Mesenchymal stem cell (in vitro differentiated cells and primary cell): ENCODE measurements at regions not wholly inside any gene's neighbourhood (a gene's known extent, or its start where the extent isn't known, plus 50 kb on each side); places are given as distances from the start of the nearest gene placed in this dataset.

Experiments used
- DNase-seq: peaks from one replicate; pipeline ENCODE4 v3.0.0-alpha.2; 2013
- H2AFZ ChIP-seq: one replicate; pipeline ENCODE4 v1.6.1; 2013; ENCODE audit warnings: low read depth, mild to moderate bottlenecking, control low read depth, inconsistent platforms, low read length, moderate library complexity
- H2AK5ac ChIP-seq: 2 replicates; pipeline ENCODE4 v1.6.1; 2013; ENCODE audit warnings: low read length, moderate library complexity, mild to moderate bottlenecking, inconsistent platforms; ENCODE audit not compliant: severe bottlenecking
- H2BK120ac ChIP-seq: one replicate; pipeline ENCODE4 v1.6.1; 2013; ENCODE audit warnings: low read depth, mild to moderate bottlenecking, inconsistent platforms, low read length, moderate library complexity
- H2BK12ac ChIP-seq, 2 experiments: one replicate each; pipeline ENCODE4 v1.6.1; 2013; ENCODE audit warnings: inconsistent platforms in 2 of 2, low read length in 2 of 2, mild to moderate bottlenecking in 2 of 2, moderate library complexity in 2 of 2, control low read depth in 1 of 2
- H2BK15ac ChIP-seq: one replicate; pipeline ENCODE4 v1.6.1; 2013; ENCODE audit warnings: mild to moderate bottlenecking, low read depth, inconsistent platforms; ENCODE audit not compliant: poor library complexity, severe bottlenecking
- H2BK5ac ChIP-seq: 2 replicates; pipeline ENCODE4 v1.6.1; 2013; ENCODE audit warnings: low read depth, mild to moderate bottlenecking, low read length, control low read depth, inconsistent platforms; ENCODE audit not compliant: poor library complexity, severe bottlenecking
- H3K14ac ChIP-seq, 2 experiments: one replicate each; pipeline ENCODE4 v1.6.1; 2013; ENCODE audit warnings: inconsistent platforms in 2 of 2, low read length in 2 of 2, control low read depth in 1 of 2, mild to moderate bottlenecking in 1 of 2, moderate library complexity in 1 of 2
- H3K18ac ChIP-seq, 2 experiments: one replicate each; pipeline ENCODE4 v1.6.1; 2013; ENCODE audit warnings: inconsistent platforms in 2 of 2, low read length in 2 of 2, control low read depth in 1 of 2, low read depth in 1 of 2, mild to moderate bottlenecking in 1 of 2
- H3K23ac ChIP-seq, 2 experiments: one replicate each; pipeline ENCODE4 v1.6.1; 2013; ENCODE audit warnings: inconsistent platforms in 2 of 2, low read length in 2 of 2, mild to moderate bottlenecking in 2 of 2, moderate library complexity in 2 of 2, control low read depth in 1 of 2
- H3K27ac ChIP-seq: 2 replicates; pipeline ENCODE4 v1.5.1; 2013; ENCODE audit warnings: mild to moderate bottlenecking, moderate library complexity, low read length, control low read depth, inconsistent platforms; ENCODE audit not compliant: poor library complexity, severe bottlenecking
- H3K27me3 ChIP-seq, 2 experiments: 2 replicates each; pipeline versions ENCODE4 v1.6.1 to v1.7.0; 2013; ENCODE audit warnings: low read length in 2 of 2, mild to moderate bottlenecking in 2 of 2, moderate library complexity in 2 of 2, control low read depth in 1 of 2, inconsistent platforms in 1 of 2; ENCODE audit not compliant: control insufficient read depth in 1 of 2, insufficient read depth in 1 of 2
- H3K36me3 ChIP-seq, 2 experiments: 2 replicates each; pipeline versions ENCODE4 v1.6.1 to v1.7.0; 2013; ENCODE audit warnings: low read length in 2 of 2, control low read depth in 1 of 2, inconsistent platforms in 1 of 2, low read depth in 1 of 2, mild to moderate bottlenecking in 1 of 2; ENCODE audit not compliant: insufficient read depth in 2 of 2, control insufficient read depth in 1 of 2
- H3K4ac ChIP-seq, 2 experiments: one replicate each; pipeline ENCODE4 v1.6.1; 2013; ENCODE audit warnings: inconsistent platforms in 2 of 2, low read length in 2 of 2, mild to moderate bottlenecking in 2 of 2, moderate library complexity in 2 of 2, control low read depth in 1 of 2, low read depth in 1 of 2
- H3K4me1 ChIP-seq: 2 replicates; pipeline ENCODE4 v1.6.1; 2013; ENCODE audit warnings: low read depth, low read length, control low read depth; ENCODE audit not compliant: control insufficient read depth, insufficient read depth
- H3K4me2 ChIP-seq: 2 replicates; pipeline ENCODE4 v1.6.1; 2013; ENCODE audit warnings: low read length, mild to moderate bottlenecking, inconsistent platforms; ENCODE audit not compliant: poor library complexity, severe bottlenecking
- H3K4me3 ChIP-seq, 2 experiments: 2 replicates each; pipeline versions ENCODE4 v1.5.1 to v1.7.0; 2013; ENCODE audit warnings: low read length in 2 of 2, mild to moderate bottlenecking in 2 of 2, control low read depth in 1 of 2, low read depth in 1 of 2; ENCODE audit not compliant: insufficient read depth in 1 of 2
- H3K79me1 ChIP-seq: replicated peaks from 2 replicates; pipeline ENCODE4 v1.6.1; 2013; ENCODE audit warnings: mild to moderate bottlenecking, control low read depth, low read length, inconsistent platforms; ENCODE audit not compliant: poor library complexity, severe bottlenecking
- H3K9ac ChIP-seq: 2 replicates; pipeline ENCODE4 v1.7.0; 2013; ENCODE audit warnings: mild to moderate bottlenecking, low read length, moderate library complexity
- H3K9me3 ChIP-seq: 2 replicates; pipeline ENCODE4 v1.7.0; 2013; ENCODE audit warnings: mild to moderate bottlenecking, low read length; ENCODE audit not compliant: control insufficient read depth
- H4K8ac ChIP-seq: one replicate; pipeline ENCODE4 v1.6.1; 2013; ENCODE audit warnings: inconsistent platforms, mild to moderate bottlenecking, low read length, moderate library complexity
- H4K91ac ChIP-seq: one replicate; pipeline ENCODE4 v1.6.1; 2013; ENCODE audit warnings: mild to moderate bottlenecking, low read length, inconsistent platforms
- WGBS: methylation state at CpG from one replicate; pipeline ENCODE4 v1.1.7; 2013; ENCODE audit warnings: mixed read lengths; 5-methylcytosine and 5-hydroxymethylcytosine counted together

DNA sequence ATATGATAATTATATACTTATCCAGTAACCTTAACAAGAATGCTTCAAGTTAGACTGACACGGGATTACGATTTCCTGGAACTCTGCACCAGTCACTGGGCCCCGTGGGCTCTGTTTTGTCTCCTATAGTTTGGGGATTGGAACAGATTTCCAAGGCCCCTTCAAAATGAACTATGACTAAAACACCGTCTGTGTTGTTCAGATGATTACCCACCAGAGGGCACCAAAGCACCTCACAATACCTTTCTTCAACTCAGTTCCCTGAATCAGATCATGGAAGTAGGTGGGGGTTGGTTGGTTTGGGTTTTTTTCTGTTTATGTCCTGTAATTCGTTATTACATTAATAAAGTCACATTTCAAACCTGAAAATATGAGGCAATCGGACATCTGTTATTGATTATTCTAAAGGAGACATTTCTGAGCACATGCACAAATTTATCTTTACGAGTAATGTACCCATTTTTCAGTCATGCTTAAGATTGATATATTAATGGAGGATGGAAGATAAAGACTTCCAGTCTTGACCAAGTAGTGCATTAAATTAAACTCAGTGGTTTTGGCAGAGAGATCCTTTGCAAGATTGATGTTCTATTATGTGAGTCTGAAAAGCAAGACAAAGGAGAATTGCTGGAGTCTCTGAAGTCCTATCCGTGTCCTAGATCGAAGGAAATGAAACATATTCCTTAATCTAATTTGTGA is 112.0 kb upstream of the COL21A1 start:
- Histone ChIP-seq H2BK15ac (no peak overlapping the region), H2BK5ac (no peak overlapping the region), H3K23ac (no peak overlapping the region), H3K14ac (no peak overlapping the region), H3K18ac (no peak overlapping the region), H3K9me3 (peaks cover 7% of the 10 kb centered on the region), H4K91ac (no peak overlapping the region), H4K8ac (no peak overlapping the region), H3K4me2 (no peak overlapping the region), H3K79me1 (no peaks in the 10 kb centered on the region), H3K4me3 (no peak overlapping the region), H2AFZ (no peak overlapping the region), H3K4me1 (no peaks in the 10 kb centered on the region), H3K36me3 (no peaks in the 10 kb centered on the region), H2BK120ac (no peak overlapping the region), H3K4ac (no peak overlapping the region), H2AK5ac (no peak overlapping the region), H3K9ac (no peak overlapping the region), H3K27me3 (no peaks in the 10 kb centered on the region), H3K27ac (no peak overlapping the region), H2BK12ac (no peak overlapping the region)
- WGBS = 25% methylated on average over 4 of the region's 9 CpGs
- peak; percentile 80 for DNase-seq

DNA sequence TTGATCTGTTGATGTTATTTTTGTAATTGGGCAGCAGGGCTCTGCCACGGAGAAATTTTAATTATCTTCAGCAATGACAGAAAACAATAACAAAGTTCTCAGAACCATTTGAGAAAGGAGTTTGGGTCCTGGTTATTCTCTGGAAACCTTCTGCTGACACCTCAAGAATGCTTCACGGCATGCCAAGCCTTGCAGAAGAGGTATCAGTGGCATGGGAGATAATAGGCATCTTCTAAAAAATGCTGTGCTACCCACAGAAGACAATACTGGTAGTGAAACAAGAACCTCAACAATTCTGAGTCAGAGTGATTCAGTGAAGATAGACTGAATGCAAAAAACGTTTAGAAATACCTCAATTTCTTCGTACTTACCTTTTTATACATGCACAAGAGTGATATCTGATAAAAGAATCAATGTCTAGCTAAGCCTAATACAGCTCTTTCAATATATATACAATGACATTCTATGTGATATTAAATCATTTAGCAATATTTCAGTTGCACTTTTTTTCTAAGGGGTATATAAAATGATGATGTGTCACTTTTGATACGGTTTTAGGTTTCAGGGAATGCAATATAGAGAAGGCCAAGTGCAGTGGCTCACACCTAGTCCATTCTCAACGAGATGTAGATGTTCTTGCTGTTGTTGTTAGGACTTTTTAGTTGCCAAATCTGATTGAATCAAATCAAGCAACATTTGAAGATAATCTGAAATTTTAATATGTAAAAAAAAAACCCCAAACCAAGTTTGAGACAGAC is 110.4 kb upstream of the COL21A1 start:
- no peak overlapping the region for H3K23ac ChIP-seq
- 84% methylated on average over 2 of the region's 6 CpGs for WGBS
- H2BK15ac ChIP-seq = no peak overlapping the region
- H3K27ac ChIP-seq = no peak overlapping the region
- H4K8ac ChIP-seq = no peak overlapping the region
- H2BK12ac ChIP-seq = no peak overlapping the region
- no peak overlapping the region for H2BK5ac ChIP-seq
- H3K4me3 ChIP-seq = no peak overlapping the region
- H3K18ac ChIP-seq = no peak overlapping the region
- H3K14ac ChIP-seq = no peak overlapping the region
- H3K4me2 ChIP-seq = no peak overlapping the region
- peaks cover 20% of the 10 kb centered on the region for H3K9me3 ChIP-seq
- H3K9ac ChIP-seq = no peak overlapping the region
- no peak overlapping the region for H2BK120ac ChIP-seq
- no peaks in the 10 kb centered on the region for H3K79me1 ChIP-seq
- no peak for DNase-seq
- H4K91ac ChIP-seq = no peak overlapping the region
- H3K27me3 ChIP-seq = no peaks in the 10 kb centered on the region
- no peaks in the 10 kb centered on the region for H3K36me3 ChIP-seq
- H2AFZ ChIP-seq = no peak overlapping the region
- no peak overlapping the region for H3K4ac ChIP-seq
- H2AK5ac ChIP-seq = no peak overlapping the region
- H3K4me1 ChIP-seq = no peaks in the 10 kb centered on the region

DNA sequence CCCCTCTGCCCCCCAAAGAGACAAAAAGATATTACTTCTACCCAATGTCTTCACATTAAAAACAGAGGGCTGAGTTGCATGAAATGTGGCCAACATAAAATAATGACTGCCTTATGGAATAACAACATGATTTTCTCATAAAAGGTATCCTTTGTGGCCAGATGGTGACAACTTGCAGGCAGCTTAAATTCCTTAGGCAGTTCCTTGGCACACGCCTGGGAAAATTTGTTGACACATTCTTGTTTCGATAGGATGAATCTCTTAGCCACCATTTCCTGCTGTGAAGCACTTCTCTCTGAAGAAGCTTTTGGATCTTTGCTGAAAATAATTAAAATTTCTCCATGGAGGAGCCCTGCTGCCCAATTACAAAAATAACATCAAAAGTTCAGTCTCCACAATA is 109.0 kb upstream of the COL21A1 start:
- Histone ChIP-seq H2AFZ (no peak overlapping the region), H3K27ac (no peak overlapping the region), H3K14ac (no peak overlapping the region), H3K27me3 (no peaks in the 10 kb centered on the region), H3K4ac (no peak overlapping the region), H3K9me3 (peaks cover 25% of the 10 kb centered on the region), H2AK5ac (no peak overlapping the region), H3K18ac (no peak overlapping the region), H3K4me1 (no peaks in the 10 kb centered on the region), H2BK12ac (no peak overlapping the region), H3K4me2 (no peak overlapping the region), H4K8ac (no peak overlapping the region), H3K9ac (no peak overlapping the region), H4K91ac (no peak overlapping the region), H3K4me3 (no peak overlapping the region), H3K23ac (no peak overlapping the region), H3K79me1 (no peaks in the 10 kb centered on the region), H3K36me3 (no peaks in the 10 kb centered on the region), H2BK15ac (no peak overlapping the region), H2BK120ac (no peak overlapping the region), H2BK5ac (no peak overlapping the region)
- 33% methylated on average over 2 of the region's 2 CpGs for WGBS
- DNase-seq = peak; percentile 28

DNA sequence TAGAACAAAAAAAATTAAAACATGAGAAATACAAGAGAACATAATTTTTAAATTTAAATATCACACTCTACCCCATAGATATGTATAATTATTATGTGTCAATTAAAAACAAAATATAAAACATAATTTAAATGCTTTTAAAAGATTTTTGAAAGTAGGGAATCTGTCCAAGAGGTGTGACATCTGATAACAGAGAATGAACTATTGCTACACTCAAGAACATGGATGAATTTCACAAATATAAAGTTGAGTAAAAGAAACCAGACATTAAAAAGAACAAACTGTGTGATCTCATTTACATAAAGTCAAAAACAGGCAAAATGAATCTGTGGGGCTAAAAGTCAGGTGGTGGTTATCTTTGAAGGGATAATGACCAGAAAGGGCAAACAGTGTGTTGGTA is 106.5 kb upstream of the COL21A1 start:
- Histone ChIP-seq H4K91ac (no peak overlapping the region), H3K14ac (no peak overlapping the region), H3K27ac (no peak overlapping the region)

More for the DNA sequence above, 106.5 kb upstream of the COL21A1 start:
- Histone ChIP-seq H2AFZ (no peak overlapping the region), H3K18ac (no peak overlapping the region), H3K4me3 (no peak overlapping the region), H3K9ac (no peak overlapping the region), H3K36me3 (no peaks in the 10 kb centered on the region), H2AK5ac (no peak overlapping the region), H4K8ac (no peak overlapping the region), H3K4me1 (no peaks in the 10 kb centered on the region), H3K4me2 (no peak overlapping the region), H3K4ac (no peak overlapping the region), H3K79me1 (no peaks in the 10 kb centered on the region), H2BK12ac (no peak overlapping the region), H2BK5ac (no peak overlapping the region), H3K27me3 (no peaks in the 10 kb centered on the region), H3K23ac (no peak overlapping the region), H2BK15ac (no peak overlapping the region), H2BK120ac (no peak overlapping the region), H3K9me3 (peaks cover 25% of the 10 kb centered on the region)
- no peak for DNase-seq
